Vagina (tissue), 2 donors: ENCODE measurements at regions not wholly inside any gene's neighbourhood (a gene's known extent, or its start where the extent isn't known, plus 50 kb on each side); places are given as distances from the start of the nearest gene placed in this dataset.
"Not testable (repeated sequence)": the region's sequence is repeated elsewhere in the genome, so short reads cannot be mapped to it uniquely, and the experiment has no call there.

Experiments used
- DNase-seq, 2 donors: peaks; one replicate each; pipeline ENCODE4 v3.0.0-alpha.2; 2017; ENCODE audit errors: extremely low spot score in 2 of 2
- H3K27ac ChIP-seq: fragments of 200-600 bp; sonication (generic); one replicate; pipeline ENCODE4 v1.5.1; 2019
- H3K27me3 ChIP-seq: fragments of 200-600 bp; sonication (generic); one replicate; pipeline ENCODE4 v1.5.1; 2019
- H3K36me3 ChIP-seq, 2 donors: fragments of 200-600 bp; sonication (generic); one replicate each; pipeline ENCODE4 v1.5.1; 2017 to 2019
- H3K4me1 ChIP-seq: fragments of 200-600 bp; sonication (generic); one replicate; pipeline ENCODE4 v1.5.1; 2019
- H3K4me3 ChIP-seq, 2 donors: fragments of 200-600 bp; sonication (generic); 1 replicate in 1 of 2; 2 replicates in 1 of 2; pipeline ENCODE4 v1.5.1; 2016 to 2019
- H3K9me3 ChIP-seq: fragments of 200-600 bp; sonication (generic); one replicate; pipeline ENCODE4 v1.5.1; 2019
- POLR2A ChIP-seq, 2 donors: fragments of 450-650 bp; IDR thresholded peaks; one replicate each; pipeline ENCODE4 v1.6.1; 2017; ENCODE audit warnings: antibody characterized with exemption in 2 of 2, mild to moderate bottlenecking in 2 of 2, moderate library complexity in 2 of 2
- POLR2AphosphoS5 ChIP-seq, 2 donors: sonication (generic); formaldehyde crosslinking; IDR thresholded peaks; one replicate each; pipeline ENCODE4 v1.9.0; 2017; ENCODE audit warnings: antibody characterized with exemption in 2 of 2, mild to moderate bottlenecking in 2 of 2, low read depth in 1 of 2; ENCODE audit not compliant: insufficient read depth in 1 of 2
- intact Hi-C: fragments of 100-400 bp; cut with DNase I; formaldehyde crosslinking; loops from one replicate; pipeline ENCODE4 v1.15.1; 2023
- TF ChIP-seq, protein P1 (sequence below), 3 experiments: fragments of 450-650 bp in 2 of 3; fragments of 200-600 bp in 1 of 3; sonication (generic) in 1 of 3; IDR thresholded peaks; one replicate each; pipeline ENCODE4 v1.5.1; 2017 to 2019; ENCODE audit warnings: antibody characterized with exemption in 3 of 3, mild to moderate bottlenecking in 2 of 3, moderate library complexity in 2 of 3

DNA sequence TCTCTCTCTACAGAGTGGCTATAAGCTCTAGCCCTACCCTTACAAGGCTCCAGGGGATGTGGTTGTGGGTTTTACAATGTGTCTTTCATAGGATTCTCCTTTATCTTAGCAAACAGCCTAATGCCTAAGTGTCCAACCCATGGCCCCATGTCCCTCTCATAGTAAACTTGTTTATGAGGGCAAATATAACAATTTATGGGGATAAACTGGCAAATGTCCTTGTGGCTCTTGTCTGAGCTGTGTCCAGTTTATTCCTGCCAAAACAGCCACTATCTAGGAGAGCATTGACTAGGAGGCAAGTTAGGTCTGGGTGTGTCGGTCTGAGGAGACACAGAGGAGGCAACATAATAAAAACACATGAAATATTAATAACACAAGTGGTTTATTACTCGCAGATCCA is 335.1 kb downstream of the IZUMO3 start:
- Histone ChIP-seq H3K4me3 (no peak overlapping the region), H3K4me1 (no peaks in the 10 kb centered on the region), H3K9me3 (no peaks in the 10 kb centered on the region), H3K36me3 (no peaks in the 10 kb centered on the region), H3K27me3 (no peaks in the 10 kb centered on the region), H3K27ac (no peak overlapping the region)
- intact Hi-C loops: no loop called here
- no peak for DNase-seq
- no peak for TF ChIP-seq POLR2A (IDR thresholded peaks at IDR 0.05)
- TF ChIP-seq, protein P1, sequence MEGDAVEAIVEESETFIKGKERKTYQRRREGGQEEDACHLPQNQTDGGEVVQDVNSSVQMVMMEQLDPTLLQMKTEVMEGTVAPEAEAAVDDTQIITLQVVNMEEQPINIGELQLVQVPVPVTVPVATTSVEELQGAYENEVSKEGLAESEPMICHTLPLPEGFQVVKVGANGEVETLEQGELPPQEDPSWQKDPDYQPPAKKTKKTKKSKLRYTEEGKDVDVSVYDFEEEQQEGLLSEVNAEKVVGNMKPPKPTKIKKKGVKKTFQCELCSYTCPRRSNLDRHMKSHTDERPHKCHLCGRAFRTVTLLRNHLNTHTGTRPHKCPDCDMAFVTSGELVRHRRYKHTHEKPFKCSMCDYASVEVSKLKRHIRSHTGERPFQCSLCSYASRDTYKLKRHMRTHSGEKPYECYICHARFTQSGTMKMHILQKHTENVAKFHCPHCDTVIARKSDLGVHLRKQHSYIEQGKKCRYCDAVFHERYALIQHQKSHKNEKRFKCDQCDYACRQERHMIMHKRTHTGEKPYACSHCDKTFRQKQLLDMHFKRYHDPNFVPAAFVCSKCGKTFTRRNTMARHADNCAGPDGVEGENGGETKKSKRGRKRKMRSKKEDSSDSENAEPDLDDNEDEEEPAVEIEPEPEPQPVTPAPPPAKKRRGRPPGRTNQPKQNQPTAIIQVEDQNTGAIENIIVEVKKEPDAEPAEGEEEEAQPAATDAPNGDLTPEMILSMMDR (IDR thresholded peaks at IDR 0.05): no peak
- no peak for TF ChIP-seq POLR2AphosphoS5 (IDR thresholded peaks at IDR 0.05; ENCODE audit: insufficient read depth in 1 of 2, low read depth in 1 of 2)

DNA sequence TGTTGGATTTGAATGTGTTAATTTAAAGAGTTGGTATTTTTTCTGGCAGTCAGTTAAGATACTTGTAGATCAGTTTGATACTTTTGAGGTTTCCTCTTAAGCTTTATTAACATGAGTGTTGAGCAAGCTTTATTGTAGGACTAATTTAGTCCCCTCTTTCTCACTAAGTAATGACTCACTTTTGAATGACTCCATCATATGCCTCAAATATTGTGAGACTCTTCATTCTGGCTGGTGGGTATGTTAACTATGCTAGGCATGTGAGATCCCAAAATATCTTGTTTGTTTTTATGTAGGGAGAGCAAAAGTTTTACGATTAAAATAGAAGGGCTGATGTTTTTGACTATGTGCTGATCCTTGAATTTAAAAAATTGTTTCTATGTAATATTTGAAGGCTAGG is 355.7 kb downstream of the IZUMO3 start:
- no peaks in the 10 kb centered on the region for H3K27me3 ChIP-seq
- DNase-seq: no peak
- intact Hi-C loops: no loop called here

DNA sequence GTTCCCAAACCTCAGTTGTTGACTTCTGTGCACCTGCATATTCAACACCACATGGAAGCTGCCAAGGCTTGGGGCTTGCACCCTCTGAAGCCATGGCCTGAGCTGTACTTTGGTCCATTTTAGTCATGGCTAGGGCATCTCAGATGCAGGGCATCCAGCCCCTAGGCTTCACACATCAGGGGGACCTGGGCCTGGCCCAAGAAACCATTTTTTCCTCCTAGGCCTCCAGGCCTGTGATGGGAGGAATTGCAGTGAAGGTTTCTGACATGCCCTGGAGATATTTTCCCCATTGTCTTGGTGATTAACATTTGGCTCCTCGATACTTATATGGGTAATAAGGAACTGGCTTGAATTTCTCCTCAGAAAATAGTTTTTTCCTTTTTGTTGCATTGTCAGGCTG is 354.5 kb upstream of the ELAVL2 start:
- H3K36me3 ChIP-seq, H3K27me3 ChIP-seq, intact Hi-C loops, H3K4me3 ChIP-seq, H3K4me1 ChIP-seq, H3K9me3 ChIP-seq, H3K27ac ChIP-seq, DNase-seq: not testable (repeated sequence)

More for the DNA sequence above, 355.7 kb downstream of the IZUMO3 start:
- Histone ChIP-seq H3K36me3 (no peaks in the 10 kb centered on the region), H3K9me3 (no peaks in the 10 kb centered on the region), H3K27ac (no peak overlapping the region), H3K4me1 (no peaks in the 10 kb centered on the region), H3K4me3 (no peak overlapping the region)
- TF ChIP-seq POLR2A (IDR thresholded peaks at IDR 0.05): no peak
- no peak for TF ChIP-seq POLR2AphosphoS5 (IDR thresholded peaks at IDR 0.05; ENCODE audit: insufficient read depth in 1 of 2, low read depth in 1 of 2)
- TF ChIP-seq, protein P1 (IDR thresholded peaks at IDR 0.05): no peak

DNA sequence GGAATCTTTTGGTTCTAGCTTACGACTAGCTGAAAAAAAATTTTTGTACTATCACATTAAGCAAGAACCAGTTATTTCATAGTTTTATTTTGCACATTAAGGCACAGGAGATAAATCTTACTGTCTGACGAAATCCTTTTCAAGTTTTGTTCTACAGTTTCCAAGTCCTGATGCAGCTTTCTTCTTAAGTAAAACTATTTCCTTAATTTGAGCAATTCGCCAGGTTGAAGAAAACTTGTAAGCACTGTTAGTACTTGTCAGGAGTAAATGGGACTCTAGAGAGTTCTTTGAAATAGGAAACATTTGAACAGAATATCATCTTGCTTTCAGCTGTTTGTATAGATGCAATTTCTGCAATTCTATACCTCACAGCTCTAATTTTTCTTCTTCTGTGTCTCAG is 318.8 kb upstream of the ELAVL2 start:
- TF ChIP-seq POLR2A (IDR thresholded peaks at IDR 0.05) (no peak), POLR2AphosphoS5 (IDR thresholded peaks at IDR 0.05; ENCODE audit: insufficient read depth in 1 of 2, low read depth in 1 of 2) (no peak)
- TF ChIP-seq, protein P1 (IDR thresholded peaks at IDR 0.05): no peak
- intact Hi-C loops: no loop called here
- no peaks in the 10 kb centered on the region for H3K4me1 ChIP-seq

DNA sequence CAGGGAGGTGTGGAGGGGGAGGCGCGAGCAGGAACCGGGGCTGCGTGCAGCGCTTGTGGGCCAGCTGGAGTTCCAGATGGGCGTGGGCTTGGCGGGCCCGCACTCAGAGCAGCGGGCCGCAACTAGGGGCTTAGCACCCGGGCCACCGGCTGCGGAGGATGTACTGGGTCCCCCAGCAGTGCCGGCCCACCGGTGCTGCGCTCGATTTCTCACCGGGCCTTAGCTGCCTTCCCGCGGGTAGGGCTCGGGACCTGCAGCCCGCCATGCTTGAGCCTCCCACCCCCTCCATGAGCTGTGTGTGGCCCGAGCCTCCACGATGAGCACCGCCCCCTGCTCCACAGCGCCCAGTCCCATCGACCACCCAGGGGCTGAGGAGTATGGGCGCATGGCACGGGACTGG is 309.0 kb upstream of the ELAVL2 start:
- DNase-seq, H3K27me3 ChIP-seq, H3K9me3 ChIP-seq, H3K36me3 ChIP-seq, H3K4me3 ChIP-seq, H3K27ac ChIP-seq, H3K4me1 ChIP-seq, intact Hi-C loops: not testable (repeated sequence)

More for the DNA sequence above, 318.8 kb upstream of the ELAVL2 start:
- Histone ChIP-seq H3K4me3 (no peak overlapping the region), H3K27ac (no peak overlapping the region), H3K36me3 (no peaks in the 10 kb centered on the region), H3K9me3 (no peaks in the 10 kb centered on the region), H3K27me3 (no peaks in the 10 kb centered on the region)
- DNase-seq: no peak

DNA sequence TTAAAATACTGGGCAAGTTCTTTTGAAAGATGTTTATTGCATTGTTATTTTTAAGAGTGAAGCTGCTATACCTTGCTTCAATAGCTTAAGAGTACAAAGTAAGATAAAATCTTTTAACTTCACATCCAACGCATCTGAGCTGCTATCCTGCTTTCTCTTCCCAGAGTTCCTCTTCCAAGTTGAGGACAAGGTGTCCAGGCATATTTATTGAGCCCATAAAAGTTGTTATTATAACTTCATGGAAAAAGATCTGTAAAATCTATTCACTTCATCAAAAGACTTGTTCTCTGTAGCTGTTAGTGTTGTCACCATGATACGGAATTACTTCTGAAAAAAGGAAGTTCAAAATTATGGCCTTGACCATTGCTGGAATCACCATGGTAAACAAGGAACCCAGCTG is 306.2 kb upstream of the ELAVL2 start:
- Histone ChIP-seq H3K36me3 (no peaks in the 10 kb centered on the region), H3K27ac (no peak overlapping the region), H3K4me3 (no peak overlapping the region), H3K27me3 (no peaks in the 10 kb centered on the region), H3K4me1 (no peaks in the 10 kb centered on the region), H3K9me3 (no peaks in the 10 kb centered on the region)
- intact Hi-C loops: no loop called here
- DNase-seq: no peak
- TF ChIP-seq POLR2A (IDR thresholded peaks at IDR 0.05): no peak
- TF ChIP-seq, protein P1 (IDR thresholded peaks at IDR 0.05): no peak
- no peak for TF ChIP-seq POLR2AphosphoS5 (IDR thresholded peaks at IDR 0.05; ENCODE audit: insufficient read depth in 1 of 2, low read depth in 1 of 2)
